Prostate gland (tissue), 2 donors: ENCODE measurements at regions not wholly inside any gene's neighbourhood (a gene's known extent, or its start where the extent isn't known, plus 50 kb on each side); places are given as distances from the start of the nearest gene placed in this dataset.

Experiments
- CTCF ChIP-seq, 4 experiments: fragments of 200-600 bp in 2 of 4; fragments of 450-650 bp in 2 of 4; sonication (generic) in 2 of 4; IDR thresholded peaks; 1 replicate in 3 of 4; 2 replicates in 1 of 4; pipeline ENCODE4 v1.5.1; 2016 to 2019; ENCODE audit warnings: antibody characterized with exemption in 4 of 4, mild to moderate bottlenecking in 2 of 4, moderate library complexity in 2 of 4
- POLR2A ChIP-seq: fragments of 450-650 bp; IDR thresholded peaks from one replicate; pipeline ENCODE4 v1.6.1; 2016; ENCODE audit warnings: antibody characterized with exemption, mild to moderate bottlenecking
- POLR2AphosphoS5 ChIP-seq: sonication (generic); formaldehyde crosslinking; IDR thresholded peaks from one replicate; pipeline ENCODE4 v1.6.1; 2017; ENCODE audit warnings: antibody characterized with exemption

- TF ChIP-seq CTCF (IDR thresholded peaks at IDR 0.05) (no peak), POLR2A (no peak), POLR2AphosphoS5 (no peak)
Measured at GRCh38 chr2:138897274-138897673, 117.1 kb upstream of the NXPH2 start.
